ENCODE measurements at regions not wholly inside any gene's neighbourhood (a gene's known extent, or its start where the extent isn't known, plus 50 kb on each side); places are given as distances from the start of the nearest gene placed in this dataset.

DNA sequence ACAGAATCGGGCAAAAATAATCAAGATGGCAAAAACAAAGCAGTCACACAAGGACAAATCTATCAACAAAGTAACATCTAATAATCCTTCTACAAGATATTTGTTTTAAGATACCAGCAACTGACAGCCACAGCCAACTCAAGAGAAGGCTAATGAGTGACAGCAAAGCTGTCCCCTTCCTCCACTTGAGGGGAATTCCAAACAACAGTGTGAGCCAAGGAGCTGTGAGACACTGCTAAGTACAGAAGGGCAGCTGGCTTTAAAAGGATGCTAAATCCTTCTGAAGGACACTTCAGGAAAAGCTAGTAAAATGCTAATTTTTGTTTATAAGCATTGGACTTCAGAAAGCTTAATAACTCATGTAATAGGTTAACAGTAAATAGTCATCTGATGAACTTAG lies 120.3 kb upstream of the GOLGA8J start:
- Histone ChIP-seq H3K9me3 (ENCODE audit: severe bottlenecking) (no peaks in the 10 kb centered on the region), H3K4me1 (ENCODE audit: insufficient read depth, poor library complexity, severe bottlenecking) (no peaks in the 10 kb centered on the region), H3K36me3 (ENCODE audit: low read depth) (no peaks in the 10 kb centered on the region), H3K27ac (ENCODE audit: poor library complexity, severe bottlenecking) (no peak overlapping the region), H3K27me3 (ENCODE audit: insufficient read depth, poor library complexity, severe bottlenecking) (no peaks in the 10 kb centered on the region), H3K4me3 (ENCODE audit: severe bottlenecking) (no peak overlapping the region)
- TF ChIP-seq, protein P1, sequence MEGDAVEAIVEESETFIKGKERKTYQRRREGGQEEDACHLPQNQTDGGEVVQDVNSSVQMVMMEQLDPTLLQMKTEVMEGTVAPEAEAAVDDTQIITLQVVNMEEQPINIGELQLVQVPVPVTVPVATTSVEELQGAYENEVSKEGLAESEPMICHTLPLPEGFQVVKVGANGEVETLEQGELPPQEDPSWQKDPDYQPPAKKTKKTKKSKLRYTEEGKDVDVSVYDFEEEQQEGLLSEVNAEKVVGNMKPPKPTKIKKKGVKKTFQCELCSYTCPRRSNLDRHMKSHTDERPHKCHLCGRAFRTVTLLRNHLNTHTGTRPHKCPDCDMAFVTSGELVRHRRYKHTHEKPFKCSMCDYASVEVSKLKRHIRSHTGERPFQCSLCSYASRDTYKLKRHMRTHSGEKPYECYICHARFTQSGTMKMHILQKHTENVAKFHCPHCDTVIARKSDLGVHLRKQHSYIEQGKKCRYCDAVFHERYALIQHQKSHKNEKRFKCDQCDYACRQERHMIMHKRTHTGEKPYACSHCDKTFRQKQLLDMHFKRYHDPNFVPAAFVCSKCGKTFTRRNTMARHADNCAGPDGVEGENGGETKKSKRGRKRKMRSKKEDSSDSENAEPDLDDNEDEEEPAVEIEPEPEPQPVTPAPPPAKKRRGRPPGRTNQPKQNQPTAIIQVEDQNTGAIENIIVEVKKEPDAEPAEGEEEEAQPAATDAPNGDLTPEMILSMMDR (IDR thresholded peaks at IDR 0.05; ENCODE audit: poor library complexity, severe bottlenecking), result no peak
- DNase-seq (ENCODE audit: low spot score), result no peak
- ATAC-seq (ENCODE audit: low read depth), result no peak

DNA sequence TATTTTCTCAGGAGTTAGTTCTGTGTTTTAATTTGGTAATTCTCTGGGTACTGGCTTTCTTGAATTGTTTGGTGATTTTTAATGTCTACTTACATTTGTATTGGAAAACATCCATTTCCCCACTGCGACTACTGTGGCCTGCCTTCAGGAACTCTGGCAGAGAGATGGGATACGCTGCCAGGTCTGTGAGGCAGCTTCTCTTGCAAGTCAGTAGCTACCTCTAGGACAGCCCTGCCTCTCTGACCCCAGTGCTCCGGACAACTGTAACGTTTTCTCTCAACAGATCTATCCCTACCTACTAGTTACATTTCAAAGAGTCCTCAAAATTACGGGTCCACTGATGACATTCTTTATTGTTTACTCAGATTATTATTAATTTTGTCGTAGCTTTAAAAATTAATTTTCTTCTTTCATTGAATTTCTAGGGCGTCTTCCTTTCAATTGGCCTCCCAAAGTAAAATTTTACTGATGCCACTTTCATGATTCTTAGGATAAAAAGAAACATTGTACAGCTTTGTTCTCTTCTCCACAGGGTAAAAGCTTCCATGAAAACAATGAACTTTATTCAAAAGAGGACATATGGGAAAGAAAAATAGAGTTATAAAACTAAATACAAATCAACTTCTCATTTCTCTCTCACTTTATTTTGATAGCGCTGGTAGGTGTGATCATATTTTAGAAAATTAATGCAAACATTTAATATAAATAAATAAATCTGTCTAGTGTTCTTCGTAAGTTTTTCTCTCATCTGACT lies 123.2 kb upstream of the GOLGA8J start:
- no peak for ATAC-seq (ENCODE audit: low read depth)
- no peak for DNase-seq (ENCODE audit: low spot score)

DNA sequence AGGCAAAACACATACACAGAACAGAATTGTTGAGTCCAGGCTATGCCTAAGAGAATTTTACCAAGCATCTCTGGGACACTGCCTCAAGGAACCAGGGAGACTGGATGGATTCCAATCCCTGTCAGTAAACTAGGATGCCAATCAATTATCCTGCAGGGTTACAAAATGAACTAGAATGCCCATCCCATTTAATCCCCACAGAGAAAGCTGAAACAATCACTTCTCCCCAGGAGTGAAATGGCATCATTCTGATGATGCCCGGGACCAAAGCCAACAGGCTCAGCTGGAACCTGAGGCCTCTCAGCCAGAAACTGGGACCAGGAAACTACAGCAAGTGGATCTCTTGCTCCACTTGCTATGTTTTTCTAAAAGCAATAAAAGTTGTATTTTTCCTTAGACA lies 130.0 kb upstream of the TJP1 start:
- Histone ChIP-seq H3K4me3 (ENCODE audit: severe bottlenecking) (no peak overlapping the region), H3K9me3 (ENCODE audit: severe bottlenecking) (no peaks in the 10 kb centered on the region), H3K27ac (ENCODE audit: poor library complexity, severe bottlenecking) (no peak overlapping the region), H3K27me3 (ENCODE audit: insufficient read depth, poor library complexity, severe bottlenecking) (peaks cover 4% of the 10 kb centered on the region), H3K36me3 (ENCODE audit: low read depth) (peaks cover 5% of the 10 kb centered on the region; the same call in 1 of the 2 replicates), H3K4me1 (ENCODE audit: insufficient read depth, poor library complexity, severe bottlenecking) (no peaks in the 10 kb centered on the region)
- ATAC-seq (ENCODE audit: low read depth) (no peak), DNase-seq (ENCODE audit: low spot score) (no peak)
- TF ChIP-seq, protein P1 (IDR thresholded peaks at IDR 0.05; ENCODE audit: poor library complexity, severe bottlenecking), result no peak

More for the DNA sequence above, 123.2 kb upstream of the GOLGA8J start:
- Histone ChIP-seq H3K36me3 (ENCODE audit: low read depth) (no peaks in the 10 kb centered on the region), H3K27ac (ENCODE audit: poor library complexity, severe bottlenecking) (no peak overlapping the region), H3K4me1 (ENCODE audit: insufficient read depth, poor library complexity, severe bottlenecking) (no peaks in the 10 kb centered on the region), H3K9me3 (ENCODE audit: severe bottlenecking) (no peaks in the 10 kb centered on the region), H3K27me3 (ENCODE audit: insufficient read depth, poor library complexity, severe bottlenecking) (no peaks in the 10 kb centered on the region), H3K4me3 (ENCODE audit: severe bottlenecking) (no peak overlapping the region)
- TF ChIP-seq, protein P1 (IDR thresholded peaks at IDR 0.05; ENCODE audit: poor library complexity, severe bottlenecking), result no peak

DNA sequence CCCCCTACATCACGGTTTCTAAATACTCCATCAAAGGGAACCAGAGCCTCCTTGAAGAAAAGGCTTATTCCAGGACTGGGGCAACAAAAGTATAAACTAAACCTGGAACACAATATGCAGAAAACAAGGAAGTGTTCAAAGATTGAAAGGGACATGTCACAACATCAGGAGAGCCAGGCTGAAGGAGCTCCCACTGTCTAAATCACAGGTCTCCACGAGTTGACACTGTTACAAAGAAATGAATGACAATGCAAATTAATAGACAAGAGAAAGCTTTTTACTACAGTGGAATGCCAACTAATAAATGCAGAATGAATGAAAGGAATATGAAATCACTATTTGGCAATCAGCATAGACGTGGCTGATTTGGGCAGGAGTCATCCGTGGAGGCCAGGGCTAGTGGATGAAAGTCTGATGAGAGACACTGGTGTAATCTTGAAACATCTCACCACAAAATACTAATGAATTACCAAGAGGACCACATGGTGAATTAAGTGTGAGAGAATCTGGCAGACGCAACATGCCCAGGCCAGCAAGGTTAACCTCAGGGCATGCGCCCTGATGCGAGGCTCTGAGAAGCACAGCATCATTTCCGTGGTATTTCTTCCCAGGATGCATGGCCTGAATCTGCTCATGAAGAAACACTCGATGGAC lies 123.8 kb upstream of the TJP1 start:
- DNase-seq (ENCODE audit: low spot score) (peak; percentile 84), ATAC-seq (ENCODE audit: low read depth) (peak; percentile 90)
- Histone ChIP-seq H3K4me1 (ENCODE audit: insufficient read depth, poor library complexity, severe bottlenecking) (peaks cover 16% of the 10 kb centered on the region), H3K27me3 (ENCODE audit: insufficient read depth, poor library complexity, severe bottlenecking) (no peaks in the 10 kb centered on the region), H3K36me3 (ENCODE audit: low read depth) (no peaks in the 10 kb centered on the region), H3K4me3 (ENCODE audit: severe bottlenecking) (no peak overlapping the region), H3K9me3 (ENCODE audit: severe bottlenecking) (no peaks in the 10 kb centered on the region), H3K27ac (ENCODE audit: poor library complexity, severe bottlenecking) (peak overlapping the region; percentile 78)
- TF ChIP-seq, protein P1 (IDR thresholded peaks at IDR 0.05; ENCODE audit: poor library complexity, severe bottlenecking), result no peak

DNA sequence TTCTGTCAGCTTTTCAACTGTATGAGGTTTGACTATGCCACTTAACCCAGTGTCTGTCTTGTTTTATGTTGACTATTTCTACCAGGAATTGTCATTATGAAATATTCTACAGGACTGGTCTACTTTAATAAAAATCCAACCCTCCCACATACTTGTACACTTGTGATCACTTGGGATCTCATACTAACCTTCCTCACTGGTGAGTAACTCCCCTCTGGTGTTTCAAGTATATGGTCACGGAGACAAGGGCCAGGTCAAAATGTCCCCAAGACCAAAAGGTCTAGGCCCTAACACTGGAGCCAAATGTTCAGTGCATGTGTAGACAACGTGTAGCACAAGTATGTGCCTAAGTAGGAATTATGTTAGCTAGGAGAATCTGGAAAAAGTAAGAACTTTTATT lies 122.7 kb upstream of the TJP1 start:
- ATAC-seq (ENCODE audit: low read depth) (no peak), DNase-seq (ENCODE audit: low spot score) (no peak)
- Histone ChIP-seq H3K27me3 (ENCODE audit: insufficient read depth, poor library complexity, severe bottlenecking) (no peaks in the 10 kb centered on the region), H3K27ac (ENCODE audit: poor library complexity, severe bottlenecking) (peak overlapping the region; percentile 78), H3K4me3 (ENCODE audit: severe bottlenecking) (no peak overlapping the region), H3K36me3 (ENCODE audit: low read depth) (no peaks in the 10 kb centered on the region), H3K4me1 (ENCODE audit: insufficient read depth, poor library complexity, severe bottlenecking) (peaks cover 16% of the 10 kb centered on the region), H3K9me3 (ENCODE audit: severe bottlenecking) (no peaks in the 10 kb centered on the region)
- TF ChIP-seq, protein P1 (IDR thresholded peaks at IDR 0.05; ENCODE audit: poor library complexity, severe bottlenecking), result no peak

Measured in RWPE2 (cell line).